MM.1S (cell line): ENCODE measurements at regions not wholly inside any gene's neighbourhood (a gene's known extent, or its start where the extent isn't known, plus 50 kb on each side); places are given as distances from the start of the nearest gene placed in this dataset.

Experiments used
- DNase-seq: peaks from one replicate; pipeline ENCODE4 v3.0.0-alpha.2; 2015
- H2AFZ ChIP-seq: fragments of 300-600 bp; sonication (generic); 2 replicates; pipeline ENCODE4 v1.6.0; 2016; ENCODE audit warnings: antibody characterized with exemption, low read length
- H3F3A ChIP-seq: fragments of 300-600 bp; sonication (generic); 2 replicates; pipeline ENCODE4 v1.6.1; 2016; ENCODE audit warnings: mild to moderate bottlenecking, antibody characterized with exemption, low read length, moderate library complexity, mixed read lengths; ENCODE audit not compliant: insufficient read depth
- H3K27ac ChIP-seq: fragments of 300-600 bp; sonication (generic); 2 replicates; pipeline ENCODE4 v1.5.1; 2016; ENCODE audit warnings: mild to moderate bottlenecking, low read length
- H3K27me3 ChIP-seq: fragments of 300-600 bp; sonication (generic); replicated peaks from 2 replicates; pipeline ENCODE4 v1.6.0; 2016; ENCODE audit warnings: low read length; ENCODE audit not compliant: insufficient read depth
- H3K36me3 ChIP-seq: fragments of 300-600 bp; sonication (generic); replicated peaks from 2 replicates; pipeline ENCODE4 v1.6.1; 2016; ENCODE audit warnings: mild to moderate bottlenecking, low read length, mixed read lengths; ENCODE audit not compliant: insufficient read depth
- H3K4me1 ChIP-seq: fragments of 300-600 bp; sonication (generic); 2 replicates; pipeline ENCODE4 v1.6.1; 2016; ENCODE audit warnings: low read length, mixed read lengths
- H3K4me2 ChIP-seq: fragments of 300-600 bp; sonication (generic); 2 replicates; pipeline ENCODE4 v1.6.0; 2016; ENCODE audit warnings: low read depth, low read length
- H3K4me3 ChIP-seq: fragments of 300-600 bp; sonication (generic); 2 replicates; pipeline ENCODE4 v1.5.1; 2016; ENCODE audit warnings: low read length, mixed read lengths
- H3K79me2 ChIP-seq: fragments of 300-600 bp; sonication (generic); 2 replicates; pipeline ENCODE4 v1.6.1; 2016; ENCODE audit warnings: mixed run types, low read length, mixed read lengths
- H3K9ac ChIP-seq: fragments of 300-600 bp; sonication (generic); 2 replicates; pipeline ENCODE4 v1.6.1; 2016; ENCODE audit warnings: low read length, mixed read lengths
- H3K9me2 ChIP-seq: fragments of 300-600 bp; sonication (generic); replicated peaks from 2 replicates; pipeline ENCODE4 v1.6.1; 2016; ENCODE audit warnings: mild to moderate bottlenecking, low read length, mixed read lengths; ENCODE audit not compliant: insufficient read depth
- H3K9me3 ChIP-seq: fragments of 300-600 bp; sonication (generic); replicated peaks from 2 replicates; pipeline ENCODE4 v1.6.1; 2016; ENCODE audit warnings: mild to moderate bottlenecking, low read length, mixed read lengths; ENCODE audit not compliant: insufficient read depth
- H4K20me1 ChIP-seq: fragments of 300-600 bp; sonication (generic); 2 replicates; pipeline ENCODE4 v1.6.1; 2016; ENCODE audit warnings: mild to moderate bottlenecking, low read length, moderate library complexity, mixed read lengths; ENCODE audit not compliant: insufficient read depth
- EZH2 ChIP-seq: fragments of 300-600 bp; sonication (generic); optimal IDR thresholded peaks from 2 replicates; pipeline ENCODE3; 2017; ENCODE audit warnings: low read depth, mild to moderate bottlenecking, antibody characterized with exemption, low read length, mixed read lengths
- EZH2phosphoT487 ChIP-seq: fragments of 300-600 bp; sonication (generic); IDR thresholded peaks from 2 replicates; pipeline ENCODE4 v1.6.1; 2018; ENCODE audit warnings: antibody characterized with exemption, low read length
- TF ChIP-seq, protein P1 (sequence below): fragments of 300-600 bp; sonication (generic); IDR thresholded peaks from 2 replicates; pipeline ENCODE4 v1.5.1; 2016; ENCODE audit warnings: antibody characterized with exemption, low read length, mixed read lengths

DNA sequence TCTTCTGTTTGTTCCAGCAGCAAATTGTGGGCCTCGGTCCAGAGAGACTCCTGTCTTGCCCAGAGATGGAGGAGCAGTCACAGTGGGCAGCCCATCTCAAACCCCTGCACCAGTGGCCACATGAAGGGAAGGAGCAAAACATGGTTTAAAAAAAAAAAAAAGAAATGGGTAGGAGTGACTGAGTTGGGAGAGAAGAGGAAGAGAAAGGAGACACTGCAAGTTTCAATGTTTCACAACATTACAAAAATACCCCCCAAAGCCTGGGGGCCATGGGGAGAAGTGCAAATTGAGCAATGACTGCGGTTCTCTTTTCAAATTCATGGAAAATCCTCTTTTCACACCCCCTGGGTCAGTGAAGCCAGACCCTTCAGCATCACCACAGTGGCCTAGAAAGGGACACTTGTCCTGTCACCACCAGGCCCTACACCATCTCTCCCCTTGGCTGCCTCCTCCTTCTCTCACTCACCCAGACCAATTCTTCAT, 117.1 kb downstream of the ZFP36L2 start:
- Histone ChIP-seq H3K9me2 (no peaks in the 10 kb centered on the region), H3K36me3 (no peaks in the 10 kb centered on the region), H3K4me2 (no peak overlapping the region), H3K4me1 (no peaks in the 10 kb centered on the region), H2AFZ (no peak overlapping the region), H3K9ac (no peak overlapping the region), H3K27ac (no peak overlapping the region), H3K79me2 (no peaks in the 10 kb centered on the region), H3K4me3 (no peak overlapping the region), H3K27me3 (no peaks in the 10 kb centered on the region), H3K9me3 (no peaks in the 10 kb centered on the region), H3F3A (no peaks in the 10 kb centered on the region), H4K20me1 (no peaks in the 10 kb centered on the region)
- TF ChIP-seq, protein P1, sequence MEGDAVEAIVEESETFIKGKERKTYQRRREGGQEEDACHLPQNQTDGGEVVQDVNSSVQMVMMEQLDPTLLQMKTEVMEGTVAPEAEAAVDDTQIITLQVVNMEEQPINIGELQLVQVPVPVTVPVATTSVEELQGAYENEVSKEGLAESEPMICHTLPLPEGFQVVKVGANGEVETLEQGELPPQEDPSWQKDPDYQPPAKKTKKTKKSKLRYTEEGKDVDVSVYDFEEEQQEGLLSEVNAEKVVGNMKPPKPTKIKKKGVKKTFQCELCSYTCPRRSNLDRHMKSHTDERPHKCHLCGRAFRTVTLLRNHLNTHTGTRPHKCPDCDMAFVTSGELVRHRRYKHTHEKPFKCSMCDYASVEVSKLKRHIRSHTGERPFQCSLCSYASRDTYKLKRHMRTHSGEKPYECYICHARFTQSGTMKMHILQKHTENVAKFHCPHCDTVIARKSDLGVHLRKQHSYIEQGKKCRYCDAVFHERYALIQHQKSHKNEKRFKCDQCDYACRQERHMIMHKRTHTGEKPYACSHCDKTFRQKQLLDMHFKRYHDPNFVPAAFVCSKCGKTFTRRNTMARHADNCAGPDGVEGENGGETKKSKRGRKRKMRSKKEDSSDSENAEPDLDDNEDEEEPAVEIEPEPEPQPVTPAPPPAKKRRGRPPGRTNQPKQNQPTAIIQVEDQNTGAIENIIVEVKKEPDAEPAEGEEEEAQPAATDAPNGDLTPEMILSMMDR, result no peak
- TF ChIP-seq EZH2 (no peak), EZH2phosphoT487 (no peak)
- no peak for DNase-seq

DNA sequence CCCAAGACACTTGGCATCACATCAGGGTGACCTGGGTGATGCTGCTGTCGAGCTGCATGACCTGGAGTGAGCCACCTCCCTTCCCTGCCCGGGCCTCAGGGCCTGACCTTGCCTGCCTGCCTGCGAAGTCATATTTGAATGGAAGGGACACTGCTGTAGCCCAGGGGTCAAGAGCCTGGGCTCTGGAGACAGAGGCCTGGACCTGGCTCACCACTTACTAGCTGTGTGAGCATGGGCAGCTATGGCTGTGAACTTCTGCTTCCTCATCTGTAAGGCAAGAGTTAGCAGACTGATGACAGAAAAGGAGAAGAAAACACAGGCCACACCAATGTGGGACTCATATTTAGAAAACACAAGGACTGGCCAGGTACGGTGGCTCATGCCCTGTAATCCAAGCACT, 118.7 kb downstream of the ZFP36L2 start:
- no peaks in the 10 kb centered on the region for H3F3A ChIP-seq
- no peak for DNase-seq
- H2AFZ ChIP-seq, result no peak overlapping the region
- H3K4me1 ChIP-seq, result no peaks in the 10 kb centered on the region
- no peak overlapping the region for H3K4me3 ChIP-seq
- no peaks in the 10 kb centered on the region for H3K79me2 ChIP-seq
- no peak overlapping the region for H3K9ac ChIP-seq
- no peaks in the 10 kb centered on the region for H3K27me3 ChIP-seq
- H3K36me3 ChIP-seq, result no peaks in the 10 kb centered on the region
- no peaks in the 10 kb centered on the region for H4K20me1 ChIP-seq
- H3K9me2 ChIP-seq, result no peaks in the 10 kb centered on the region
- no peaks in the 10 kb centered on the region for H3K9me3 ChIP-seq
- TF ChIP-seq EZH2, result no peak
- TF ChIP-seq, protein P1, result no peak
- no peak for TF ChIP-seq EZH2phosphoT487
- H3K4me2 ChIP-seq, result no peak overlapping the region
- no peak overlapping the region for H3K27ac ChIP-seq

- no peak for DNase-seq
- Histone ChIP-seq H3K27ac (no peak overlapping the region), H2AFZ (no peak overlapping the region)
Observed at GRCh38 chr2:43106559-43107527, 119.6 kb downstream of the ZFP36L2 start.

More at GRCh38 chr2:43106559-43107527, 119.6 kb downstream of the ZFP36L2 start:
- no peaks in the 10 kb centered on the region for H3K9me3 ChIP-seq
- no peaks in the 10 kb centered on the region for H3F3A ChIP-seq
- TF ChIP-seq EZH2phosphoT487, result no peak
- TF ChIP-seq, protein P1, result no peak
- no peaks in the 10 kb centered on the region for H3K27me3 ChIP-seq
- H3K4me3 ChIP-seq, result no peak overlapping the region
- H4K20me1 ChIP-seq, result no peaks in the 10 kb centered on the region
- H3K4me2 ChIP-seq, result no peak overlapping the region
- H3K79me2 ChIP-seq, result no peaks in the 10 kb centered on the region
- H3K4me1 ChIP-seq, result no peaks in the 10 kb centered on the region
- H3K9ac ChIP-seq, result no peak overlapping the region
- no peaks in the 10 kb centered on the region for H3K36me3 ChIP-seq
- H3K9me2 ChIP-seq, result no peaks in the 10 kb centered on the region
